ENCODE measurements at regions not wholly inside any gene's neighbourhood (a gene's known extent, or its start where the extent isn't known, plus 50 kb on each side); places are given as distances from the start of the nearest gene placed in this dataset.

- no peak for TF ChIP-seq CTCF (IDR thresholded peaks at IDR 0.05)
- TF ChIP-seq POLR2AphosphoS5 (IDR thresholded peaks at IDR 0.05; ENCODE audit: low read depth, low read length) = no peak
- no peak for TF ChIP-seq SMC3 (IDR thresholded peaks at IDR 0.05; ENCODE audit: low read depth, low read length)
- TF ChIP-seq, protein P1, sequence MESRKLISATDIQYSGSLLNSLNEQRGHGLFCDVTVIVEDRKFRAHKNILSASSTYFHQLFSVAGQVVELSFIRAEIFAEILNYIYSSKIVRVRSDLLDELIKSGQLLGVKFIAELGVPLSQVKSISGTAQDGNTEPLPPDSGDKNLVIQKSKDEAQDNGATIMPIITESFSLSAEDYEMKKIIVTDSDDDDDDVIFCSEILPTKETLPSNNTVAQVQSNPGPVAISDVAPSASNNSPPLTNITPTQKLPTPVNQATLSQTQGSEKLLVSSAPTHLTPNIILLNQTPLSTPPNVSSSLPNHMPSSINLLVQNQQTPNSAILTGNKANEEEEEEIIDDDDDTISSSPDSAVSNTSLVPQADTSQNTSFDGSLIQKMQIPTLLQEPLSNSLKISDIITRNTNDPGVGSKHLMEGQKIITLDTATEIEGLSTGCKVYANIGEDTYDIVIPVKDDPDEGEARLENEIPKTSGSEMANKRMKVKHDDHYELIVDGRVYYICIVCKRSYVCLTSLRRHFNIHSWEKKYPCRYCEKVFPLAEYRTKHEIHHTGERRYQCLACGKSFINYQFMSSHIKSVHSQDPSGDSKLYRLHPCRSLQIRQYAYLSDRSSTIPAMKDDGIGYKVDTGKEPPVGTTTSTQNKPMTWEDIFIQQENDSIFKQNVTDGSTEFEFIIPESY (IDR thresholded peaks at IDR 0.05; ENCODE audit: borderline replicate concordance, low read depth) = no peak
- TF ChIP-seq TCF12 (IDR thresholded peaks at IDR 0.05) = no peak
- TF ChIP-seq MXI1 (IDR thresholded peaks at IDR 0.05; ENCODE audit: low read depth, low read length) = no peak
- TF ChIP-seq, protein P2, sequence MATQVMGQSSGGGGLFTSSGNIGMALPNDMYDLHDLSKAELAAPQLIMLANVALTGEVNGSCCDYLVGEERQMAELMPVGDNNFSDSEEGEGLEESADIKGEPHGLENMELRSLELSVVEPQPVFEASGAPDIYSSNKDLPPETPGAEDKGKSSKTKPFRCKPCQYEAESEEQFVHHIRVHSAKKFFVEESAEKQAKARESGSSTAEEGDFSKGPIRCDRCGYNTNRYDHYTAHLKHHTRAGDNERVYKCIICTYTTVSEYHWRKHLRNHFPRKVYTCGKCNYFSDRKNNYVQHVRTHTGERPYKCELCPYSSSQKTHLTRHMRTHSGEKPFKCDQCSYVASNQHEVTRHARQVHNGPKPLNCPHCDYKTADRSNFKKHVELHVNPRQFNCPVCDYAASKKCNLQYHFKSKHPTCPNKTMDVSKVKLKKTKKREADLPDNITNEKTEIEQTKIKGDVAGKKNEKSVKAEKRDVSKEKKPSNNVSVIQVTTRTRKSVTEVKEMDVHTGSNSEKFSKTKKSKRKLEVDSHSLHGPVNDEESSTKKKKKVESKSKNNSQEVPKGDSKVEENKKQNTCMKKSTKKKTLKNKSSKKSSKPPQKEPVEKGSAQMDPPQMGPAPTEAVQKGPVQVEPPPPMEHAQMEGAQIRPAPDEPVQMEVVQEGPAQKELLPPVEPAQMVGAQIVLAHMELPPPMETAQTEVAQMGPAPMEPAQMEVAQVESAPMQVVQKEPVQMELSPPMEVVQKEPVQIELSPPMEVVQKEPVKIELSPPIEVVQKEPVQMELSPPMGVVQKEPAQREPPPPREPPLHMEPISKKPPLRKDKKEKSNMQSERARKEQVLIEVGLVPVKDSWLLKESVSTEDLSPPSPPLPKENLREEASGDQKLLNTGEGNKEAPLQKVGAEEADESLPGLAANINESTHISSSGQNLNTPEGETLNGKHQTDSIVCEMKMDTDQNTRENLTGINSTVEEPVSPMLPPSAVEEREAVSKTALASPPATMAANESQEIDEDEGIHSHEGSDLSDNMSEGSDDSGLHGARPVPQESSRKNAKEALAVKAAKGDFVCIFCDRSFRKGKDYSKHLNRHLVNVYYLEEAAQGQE (IDR thresholded peaks at IDR 0.05; ENCODE audit: low read depth, low read length) = no peak
- no peak for TF ChIP-seq EZH2phosphoT487 (IDR thresholded peaks at IDR 0.05; ENCODE audit: borderline replicate concordance, low read depth)
- TF ChIP-seq TAF1 (IDR thresholded peaks at IDR 0.05; ENCODE audit: borderline replicate concordance, low read depth, low read length) = no peak
- TF ChIP-seq RCOR1 (IDR thresholded peaks at IDR 0.05; ENCODE audit: low read length) = no peak
- TF ChIP-seq IRF3 (IDR thresholded peaks at IDR 0.05; ENCODE audit: low read depth, low read length) = no peak
- TF ChIP-seq, protein P3, sequence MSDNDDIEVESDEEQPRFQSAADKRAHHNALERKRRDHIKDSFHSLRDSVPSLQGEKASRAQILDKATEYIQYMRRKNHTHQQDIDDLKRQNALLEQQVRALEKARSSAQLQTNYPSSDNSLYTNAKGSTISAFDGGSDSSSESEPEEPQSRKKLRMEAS (IDR thresholded peaks at IDR 0.05; ENCODE audit: low read depth) = no peak
- no peak for TF ChIP-seq TEAD4 (IDR thresholded peaks at IDR 0.05; ENCODE audit: borderline replicate concordance, insufficient read depth)
- no peak for TF ChIP-seq EP300 (IDR thresholded peaks at IDR 0.05; ENCODE audit: borderline replicate concordance in 1 of 2, low read depth in 1 of 2, low read length in 1 of 2)
These were observed 607.5 kb upstream of the KLF12 start for GRCh38 chr13:74741732-74742131.
